ENCODE measurements at regions not wholly inside any gene's neighbourhood (a gene's known extent, or its start where the extent isn't known, plus 50 kb on each side); places are given as distances from the start of the nearest gene placed in this dataset.

- intact Hi-C loops (cut with DNase I) = loop anchor here in 2 of 10 donors (2.0 to 10.0 kb wide), 2 partner anchors 46 to 120 kb away; no protein-coding TSS in a partner anchor
- Histone ChIP-seq H3K27ac (no peak overlapping the region), H3K27me3 (peaks cover 0 to 5% (median 0%) of the 10 kb centered on the region in 7 donors), H3K4me1 (peaks cover 0 to 13% (median 0%) of the 10 kb centered on the region in 9 donors), H3K9me3 (no peaks in the 10 kb centered on the region), H3K36me3 (no peaks in the 10 kb centered on the region), H3K4me3 (no peak overlapping the region)
- DNase-seq = no peak
- no peak for TF ChIP-seq CTCF (IDR thresholded peaks at IDR 0.05)
- 90 to 95% methylated on average over 2 of the region's 2 CpGs for WGBS, 2 donors
- no peak for ATAC-seq
Observed at GRCh38 chr5:87945286-87945650, 323.4 kb downstream of the TMEM161B start.

GRCh38 chr5:87944553-87945285 is 323.9 kb downstream of the TMEM161B start:
- H3K4me1 ChIP-seq = peaks cover 0 to 13% (median 0%) of the 10 kb centered on the region in 9 donors
- DNase-seq = peak; percentile 37 to 52
- no peaks in the 10 kb centered on the region for H3K36me3 ChIP-seq
- peak in 7 of 8 donors; percentile 61 to 89 (median 85) for ATAC-seq
- H3K4me3 ChIP-seq = no peak overlapping the region
- intact Hi-C loops (cut with DNase I) = loop anchor here in 2 of 10 donors (2.0 to 10.0 kb wide), 2 partner anchors 46 to 120 kb away; no protein-coding TSS in a partner anchor
- H3K27me3 ChIP-seq = peaks cover 0 to 5% (median 0%) of the 10 kb centered on the region in 7 donors
- H3K9me3 ChIP-seq = no peaks in the 10 kb centered on the region
- no peak for TF ChIP-seq CTCF (IDR thresholded peaks at IDR 0.05)
- no peak overlapping the region for H3K27ac ChIP-seq
- WGBS, 2 donors = 16 to 24% methylated on average over 9 of the region's 9 CpGs

- no peaks in the 10 kb centered on the region for H3K36me3 ChIP-seq
- no peak for TF ChIP-seq CTCF (IDR thresholded peaks at IDR 0.05)
- peaks cover 0 to 3% (median 0%) of the 10 kb centered on the region in 11 donors for H3K9me3 ChIP-seq
Observed at GRCh38 chr5:87940775-87941174, 327.9 kb downstream of the TMEM161B start.

GRCh38 chr5:87936667-87937066 is 332.0 kb downstream of the TMEM161B start:
- Histone ChIP-seq H3K4me1 (no peaks in the 10 kb centered on the region), H3K27ac (no peak overlapping the region), H3K27me3 (no peaks in the 10 kb centered on the region), H3K4me3 (no peak overlapping the region), H3K36me3 (no peaks in the 10 kb centered on the region), H3K9me3 (peaks cover 0 to 3% (median 0%) of the 10 kb centered on the region in 11 donors)
- no peak for TF ChIP-seq CTCF (IDR thresholded peaks at IDR 0.05)
- ATAC-seq (no peak), DNase-seq (no peak)
- intact Hi-C loops (cut with DNase I) = no loop called here

More at GRCh38 chr5:87940775-87941174, 327.9 kb downstream of the TMEM161B start:
- WGBS, 2 donors = 57 to 63% methylated on average over 4 of the region's 4 CpGs
- Histone ChIP-seq H3K4me1 (peaks cover 0 to 13% (median 0%) of the 10 kb centered on the region in 9 donors), H3K4me3 (no peak overlapping the region), H3K27ac (no peak overlapping the region), H3K27me3 (no peaks in the 10 kb centered on the region)
- ATAC-seq (no peak), DNase-seq (no peak)
- intact Hi-C loops (cut with DNase I) = loop anchor here in 1 of 10 donors (10.0 kb wide), 1 partner anchor 124 kb away; no protein-coding TSS in a partner anchor

Data from heart right ventricle (tissue), 16 donors.